ACC112 (cell line): ENCODE measurements at regions not wholly inside any gene's neighbourhood (a gene's known extent, or its start where the extent isn't known, plus 50 kb on each side); places are given as distances from the start of the nearest gene placed in this dataset.

Experiments
- H2AFZ ChIP-seq: fragments of 200-600 bp; sonication (generic); one replicate; pipeline ENCODE4 v1.6.0; 2017; ENCODE audit warnings: antibody characterized with exemption, low read length; ENCODE audit not compliant: unreplicated experiment
- H3K27ac ChIP-seq: fragments of 200-600 bp; sonication (generic); 2 replicates; pipeline ENCODE4 v1.5.1; 2014; ENCODE audit warnings: low read depth, mild to moderate bottlenecking, antibody characterized with exemption, low read length, moderate library complexity
- H3K27me3 ChIP-seq: fragments of 200-600 bp; sonication (generic); 2 replicates; pipeline ENCODE4 v1.6.1; 2014; ENCODE audit warnings: mild to moderate bottlenecking, antibody characterized with exemption, low read length, moderate library complexity, mixed read lengths; ENCODE audit not compliant: insufficient read depth
- H3K36me3 ChIP-seq: fragments of 200-600 bp; sonication (generic); 2 replicates; pipeline ENCODE4 v1.6.1; 2016; ENCODE audit warnings: mild to moderate bottlenecking, antibody characterized with exemption, low read length, moderate library complexity, mixed read lengths; ENCODE audit not compliant: insufficient read depth
- H3K4me1 ChIP-seq: fragments of 200-600 bp; sonication (generic); one replicate; pipeline ENCODE4 v1.6.1; 2016; ENCODE audit warnings: low read length, mixed read lengths; ENCODE audit not compliant: insufficient read depth, unreplicated experiment, control insufficient read depth
- H3K4me3 ChIP-seq: fragments of 200-600 bp; sonication (generic); 2 replicates; pipeline ENCODE4 v1.5.1; 2014; ENCODE audit warnings: mild to moderate bottlenecking, low read depth, low read length
- H3K79me2 ChIP-seq: fragments of 200-600 bp; sonication (generic); one replicate; pipeline ENCODE4 v1.6.0; 2016; ENCODE audit warnings: low read length; ENCODE audit not compliant: control insufficient read depth, unreplicated experiment, insufficient read depth

GRCh38 chr1:199669916-199670315 is 357.6 kb upstream of the NR5A2 start:
- Histone ChIP-seq H3K79me2 (no peaks in the 10 kb centered on the region), H3K36me3 (no peaks in the 10 kb centered on the region), H3K27me3 (no peaks in the 10 kb centered on the region), H3K4me3 (no peak overlapping the region), H3K4me1 (no peaks in the 10 kb centered on the region), H3K27ac (no peak overlapping the region), H2AFZ (no peak overlapping the region)

- no peak overlapping the region for H3K4me3 ChIP-seq
- no peaks in the 10 kb centered on the region for H3K36me3 ChIP-seq
- H2AFZ ChIP-seq: no peak overlapping the region
- no peaks in the 10 kb centered on the region for H3K27me3 ChIP-seq
- no peak overlapping the region for H3K27ac ChIP-seq
- H3K4me1 ChIP-seq: no peaks in the 10 kb centered on the region
- H3K79me2 ChIP-seq: no peaks in the 10 kb centered on the region
These were observed 355.8 kb upstream of the NR5A2 start for GRCh38 chr1:199671684-199672083.

- Histone ChIP-seq H3K79me2 (no peaks in the 10 kb centered on the region), H3K4me1 (no peaks in the 10 kb centered on the region), H3K36me3 (no peaks in the 10 kb centered on the region), H3K27ac (no peak overlapping the region), H3K4me3 (no peak overlapping the region), H3K27me3 (no peaks in the 10 kb centered on the region), H2AFZ (no peak overlapping the region)
These were observed 351.6 kb upstream of the NR5A2 start for GRCh38 chr1:199675937-199676336.

GRCh38 chr1:199678771-199679170 is 348.7 kb upstream of the NR5A2 start:
- Histone ChIP-seq H3K4me3 (no peak overlapping the region), H3K79me2 (no peaks in the 10 kb centered on the region), H3K27me3 (no peaks in the 10 kb centered on the region), H3K36me3 (no peaks in the 10 kb centered on the region), H3K27ac (no peak overlapping the region), H2AFZ (no peak overlapping the region), H3K4me1 (no peaks in the 10 kb centered on the region)

GRCh38 chr1:199682081-199682480 is 345.4 kb upstream of the NR5A2 start:
- no peak overlapping the region for H2AFZ ChIP-seq
- H3K36me3 ChIP-seq: no peaks in the 10 kb centered on the region
- peaks cover 13% of the 10 kb centered on the region for H3K4me1 ChIP-seq
- no peaks in the 10 kb centered on the region for H3K79me2 ChIP-seq
- H3K27me3 ChIP-seq: no peaks in the 10 kb centered on the region
- no peak overlapping the region for H3K4me3 ChIP-seq
- no peak overlapping the region for H3K27ac ChIP-seq

- H3K36me3 ChIP-seq: no peaks in the 10 kb centered on the region
- no peak overlapping the region for H3K4me3 ChIP-seq
- no peak overlapping the region for H3K27ac ChIP-seq
- peaks cover 24% of the 10 kb centered on the region for H3K4me1 ChIP-seq
- H3K27me3 ChIP-seq: no peaks in the 10 kb centered on the region
- no peaks in the 10 kb centered on the region for H3K79me2 ChIP-seq
- no peak overlapping the region for H2AFZ ChIP-seq
These were observed 342.7 kb upstream of the NR5A2 start for GRCh38 chr1:199684686-199685273.

- H3K4me1 ChIP-seq: peaks cover 26% of the 10 kb centered on the region
- H2AFZ ChIP-seq: no peak overlapping the region
- H3K27ac ChIP-seq: no peak overlapping the region
These were observed 342.1 kb upstream of the NR5A2 start for GRCh38 chr1:199685369-199685768.

GRCh38 chr1:199687321-199687720 is 340.2 kb upstream of the NR5A2 start:
- Histone ChIP-seq H3K27me3 (no peaks in the 10 kb centered on the region), H3K36me3 (no peaks in the 10 kb centered on the region), H3K27ac (no peak overlapping the region), H3K4me3 (no peak overlapping the region), H3K79me2 (no peaks in the 10 kb centered on the region), H2AFZ (no peak overlapping the region), H3K4me1 (peaks cover 40% of the 10 kb centered on the region)

More at GRCh38 chr1:199685369-199685768, 342.1 kb upstream of the NR5A2 start:
- no peaks in the 10 kb centered on the region for H3K36me3 ChIP-seq
- no peaks in the 10 kb centered on the region for H3K79me2 ChIP-seq
- no peaks in the 10 kb centered on the region for H3K27me3 ChIP-seq
- H3K4me3 ChIP-seq: no peak overlapping the region

GRCh38 chr1:199688133-199688676 is 339.3 kb upstream of the NR5A2 start:
- Histone ChIP-seq H3K4me1 (peaks cover 40% of the 10 kb centered on the region), H3K79me2 (no peaks in the 10 kb centered on the region), H3K27me3 (no peaks in the 10 kb centered on the region), H3K27ac (no peak overlapping the region), H3K4me3 (no peak overlapping the region), H3K36me3 (no peaks in the 10 kb centered on the region), H2AFZ (no peak overlapping the region)

- Histone ChIP-seq H2AFZ (no peak overlapping the region), H3K79me2 (no peaks in the 10 kb centered on the region), H3K27ac (no peak overlapping the region), H3K36me3 (no peaks in the 10 kb centered on the region), H3K27me3 (no peaks in the 10 kb centered on the region), H3K4me1 (peaks cover 40% of the 10 kb centered on the region), H3K4me3 (no peak overlapping the region)
These were observed 338.7 kb upstream of the NR5A2 start for GRCh38 chr1:199688774-199689173.

- no peaks in the 10 kb centered on the region for H3K36me3 ChIP-seq
- no peaks in the 10 kb centered on the region for H3K27me3 ChIP-seq
- H3K79me2 ChIP-seq: no peaks in the 10 kb centered on the region
- no peak overlapping the region for H2AFZ ChIP-seq
- no peak overlapping the region for H3K4me3 ChIP-seq
- no peak overlapping the region for H3K27ac ChIP-seq
- peaks cover 36% of the 10 kb centered on the region for H3K4me1 ChIP-seq
These were observed 337.0 kb upstream of the NR5A2 start for GRCh38 chr1:199690496-199690895.
